GM12873 (cell line): ENCODE measurements at regions not wholly inside any gene's neighbourhood (a gene's known extent, or its start where the extent isn't known, plus 50 kb on each side); places are given as distances from the start of the nearest gene placed in this dataset.

Source experiments
- CTCF ChIP-seq: IDR thresholded peaks from 2 replicates; pipeline ENCODE4 v1.5.1; 2012; ENCODE audit warnings: low read depth, mild to moderate bottlenecking, moderate library complexity, low read length, control low read depth; ENCODE audit not compliant: insufficient read depth; ENCODE audit errors: missing control alignments

- TF ChIP-seq CTCF = no peak
Observed at GRCh38 chr20:2238601-2239000, 57.2 kb upstream of the TGM3 start.

DNA sequence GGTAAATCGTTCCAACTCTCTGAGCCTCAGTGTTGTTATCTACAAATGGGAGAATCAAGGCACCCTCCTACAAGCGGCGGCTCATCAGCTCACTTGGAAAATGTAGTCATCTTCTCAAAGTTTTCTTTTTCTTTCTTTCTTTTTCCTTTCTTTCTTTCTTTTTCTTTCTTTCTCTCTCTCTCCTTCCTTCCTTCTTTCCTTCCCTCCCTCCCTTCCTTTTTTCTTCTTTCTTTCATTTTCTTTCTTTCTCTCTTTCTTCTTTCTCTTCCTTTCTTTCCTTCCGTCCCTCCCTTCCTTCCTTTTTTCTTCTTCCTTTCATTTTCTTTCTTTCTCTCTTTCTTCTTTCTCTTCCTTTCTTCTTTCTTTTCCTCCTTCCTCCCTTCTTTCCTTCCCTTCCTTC lies 55.0 kb upstream of the TGM3 start:
- no peak for TF ChIP-seq CTCF

- no peak for TF ChIP-seq CTCF
Observed at GRCh38 chr20:2242678-2243077, 53.1 kb upstream of the TGM3 start.

- no peak for TF ChIP-seq CTCF
Observed at GRCh38 chr20:2244523-2244922, 51.3 kb upstream of the TGM3 start.

DNA sequence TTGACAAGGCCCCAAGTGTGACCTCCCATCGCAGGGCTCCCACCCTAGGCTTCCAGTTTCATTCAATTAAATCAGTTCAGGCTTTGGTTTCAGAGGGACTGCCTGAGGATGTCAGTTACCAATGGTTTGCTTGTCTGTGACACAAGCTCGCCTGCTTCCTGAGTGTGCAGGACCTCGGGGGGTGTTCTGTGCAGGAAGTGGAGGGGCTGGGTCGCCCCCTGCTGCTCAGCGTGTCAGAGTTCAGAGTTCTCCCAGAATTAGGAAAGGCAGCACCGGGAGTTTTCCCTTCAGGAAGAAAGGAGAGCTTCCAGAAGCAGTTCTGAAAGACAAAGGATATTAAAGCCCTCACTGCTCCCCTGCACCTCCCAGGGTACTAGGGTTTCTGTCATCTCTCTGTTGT lies 50.8 kb upstream of the TGM3 start:
- TF ChIP-seq CTCF = no peak

DNA sequence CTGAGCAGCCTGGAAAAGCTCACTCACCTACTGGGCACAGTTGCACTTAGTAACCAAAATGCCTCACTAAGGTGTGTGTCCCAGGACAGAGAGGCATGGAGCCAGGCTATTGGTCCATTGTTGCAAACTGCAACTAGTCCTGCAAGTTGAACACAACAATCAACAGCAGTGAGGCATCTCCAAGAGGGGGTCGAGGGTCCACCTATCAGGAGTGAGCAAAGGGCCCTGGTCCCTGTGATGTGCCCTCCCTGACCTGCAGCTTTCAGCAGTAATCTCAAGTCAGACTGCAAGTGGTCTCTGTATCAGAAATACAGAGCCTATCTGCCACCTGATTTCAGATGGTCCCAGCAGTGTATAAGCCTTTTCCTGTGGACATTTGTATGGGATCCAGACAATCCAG lies 50.2 kb upstream of the TGM3 start:
- no peak for TF ChIP-seq CTCF
